ENCODE measurements at regions not wholly inside any gene's neighbourhood (a gene's known extent, or its start where the extent isn't known, plus 50 kb on each side); places are given as distances from the start of the nearest gene placed in this dataset.

GRCh38 chr16:17657045-17657444 lies 186.3 kb upstream of the XYLT1 start:
- Histone ChIP-seq H3K36me3 (replicated peaks; ENCODE audit: insufficient read depth, low read length) (no peaks in the 10 kb centered on the region), H3K9ac (ENCODE audit: low read length) (no peak overlapping the region), H3F3A (ENCODE audit: insufficient read depth, low read length) (no peaks in the 10 kb centered on the region), H3K27me3 (replicated peaks; ENCODE audit: insufficient read depth, low read length) (no peaks in the 10 kb centered on the region), H3K4me1 (ENCODE audit: low read length) (no peaks in the 10 kb centered on the region), H3K4me2 (ENCODE audit: low read depth, low read length) (0 out of 2 replicates have a peak overlapping the region, but pooled peaks have one; percentile 18), H3K9me2 (replicated peaks; ENCODE audit: insufficient read depth, low read length) (no peaks in the 10 kb centered on the region), H3K9me3 (replicated peaks; ENCODE audit: insufficient read depth, low read length) (no peaks in the 10 kb centered on the region), H2AFZ (ENCODE audit: low read length) (peak overlapping the region; percentile 34; the same call in 1 of the 2 replicates), H3K4me3 (ENCODE audit: low read length) (no peak overlapping the region), H4K20me1 (ENCODE audit: insufficient read depth, low read length) (no peaks in the 10 kb centered on the region), H3K27ac (ENCODE audit: low read length) (no peak overlapping the region), H3K79me2 (ENCODE audit: low read length) (no peaks in the 10 kb centered on the region)
- TF ChIP-seq CTCF (IDR thresholded peaks at IDR 0.05; ENCODE audit: low read length) (no peak), EZH2 (optimal IDR thresholded peaks at IDR 0.05; ENCODE audit: low read depth, low read length) (no peak), EZH2phosphoT487 (IDR thresholded peaks at IDR 0.05; ENCODE audit: low read length) (no peak)
- no peak for DNase-seq

GRCh38 chr16:17654571-17654970 lies 183.8 kb upstream of the XYLT1 start:
- no peaks in the 10 kb centered on the region for H3K79me2 ChIP-seq (ENCODE audit: low read length)
- H3K36me3 ChIP-seq (replicated peaks; ENCODE audit: insufficient read depth, low read length) = no peaks in the 10 kb centered on the region
- H3K9ac ChIP-seq (ENCODE audit: low read length) = no peak overlapping the region
- no peaks in the 10 kb centered on the region for H3K27me3 ChIP-seq (replicated peaks; ENCODE audit: insufficient read depth, low read length)
- H3K4me3 ChIP-seq (ENCODE audit: low read length) = no peak overlapping the region
- no peak for DNase-seq
- H3F3A ChIP-seq (ENCODE audit: insufficient read depth, low read length) = no peaks in the 10 kb centered on the region
- H4K20me1 ChIP-seq (ENCODE audit: insufficient read depth, low read length) = no peaks in the 10 kb centered on the region
- H3K27ac ChIP-seq (ENCODE audit: low read length) = no peak overlapping the region
- no peak overlapping the region for H2AFZ ChIP-seq (ENCODE audit: low read length)
- H3K4me2 ChIP-seq (ENCODE audit: low read depth, low read length) = no peak overlapping the region
- H3K9me2 ChIP-seq (replicated peaks; ENCODE audit: insufficient read depth, low read length) = no peaks in the 10 kb centered on the region
- no peaks in the 10 kb centered on the region for H3K9me3 ChIP-seq (replicated peaks; ENCODE audit: insufficient read depth, low read length)
- no peaks in the 10 kb centered on the region for H3K4me1 ChIP-seq (ENCODE audit: low read length)
- no peak for TF ChIP-seq EZH2 (optimal IDR thresholded peaks at IDR 0.05; ENCODE audit: low read depth, low read length)
- TF ChIP-seq CTCF (IDR thresholded peaks at IDR 0.05; ENCODE audit: low read length) = no peak

GRCh38 chr16:17654142-17654541 lies 183.4 kb upstream of the XYLT1 start:
- H2AFZ ChIP-seq (ENCODE audit: low read length) = no peak overlapping the region

More at GRCh38 chr16:17654142-17654541, 183.4 kb upstream of the XYLT1 start:
- Histone ChIP-seq H3K4me3 (ENCODE audit: low read length) (no peak overlapping the region), H3K4me1 (ENCODE audit: low read length) (no peaks in the 10 kb centered on the region), H3K79me2 (ENCODE audit: low read length) (no peaks in the 10 kb centered on the region), H3K9me3 (replicated peaks; ENCODE audit: insufficient read depth, low read length) (no peaks in the 10 kb centered on the region), H3F3A (ENCODE audit: insufficient read depth, low read length) (no peaks in the 10 kb centered on the region), H3K9me2 (replicated peaks; ENCODE audit: insufficient read depth, low read length) (no peaks in the 10 kb centered on the region), H3K4me2 (ENCODE audit: low read depth, low read length) (no peak overlapping the region), H3K9ac (ENCODE audit: low read length) (no peak overlapping the region), H4K20me1 (ENCODE audit: insufficient read depth, low read length) (no peaks in the 10 kb centered on the region), H3K36me3 (replicated peaks; ENCODE audit: insufficient read depth, low read length) (no peaks in the 10 kb centered on the region), H3K27me3 (replicated peaks; ENCODE audit: insufficient read depth, low read length) (no peaks in the 10 kb centered on the region), H3K27ac (ENCODE audit: low read length) (no peak overlapping the region)
- no peak for TF ChIP-seq EZH2phosphoT487 (IDR thresholded peaks at IDR 0.05; ENCODE audit: low read length)
- TF ChIP-seq CTCF (IDR thresholded peaks at IDR 0.05; ENCODE audit: low read length) = no peak
- no peak for TF ChIP-seq EZH2 (optimal IDR thresholded peaks at IDR 0.05; ENCODE audit: low read depth, low read length)
- no peak for DNase-seq

Data from MM.1S (cell line).